Natural killer cell (primary cell): ENCODE measurements at regions not wholly inside any gene's neighbourhood (a gene's known extent, or its start where the extent isn't known, plus 50 kb on each side); places are given as distances from the start of the nearest gene placed in this dataset.

Source experiments
- ATAC-seq, 3 donors: fragments of 150-1000 bp in 2 of 3; fragments of 200-7000 bp in 1 of 3; cut with Tn5 transposase; 1 replicate in 1 of 3; 2 replicates in 2 of 3; pipeline ENCODE4 v1.10.0; 2021; ENCODE audit warnings: mild to moderate bottlenecking in 2 of 3, moderate library complexity in 2 of 3
- DNase-seq, 2 donors: peaks; one replicate each; pipeline versions ENCODE4 v3.0.0 to v3.0.0-alpha.2; 2013 to 2021; ENCODE audit warnings: mixed read lengths in 1 of 2
- H3K27ac ChIP-seq: one replicate; pipeline ENCODE4 v1.5.1; 2013; ENCODE audit warnings: mild to moderate bottlenecking, low read length
- H3K27me3 ChIP-seq: one replicate; pipeline ENCODE4 v1.6.1; 2013; ENCODE audit warnings: low read length; ENCODE audit not compliant: control insufficient read depth, insufficient read depth
- H3K36me3 ChIP-seq: one replicate; pipeline ENCODE4 v1.6.1; 2013; ENCODE audit warnings: low read length; ENCODE audit not compliant: control insufficient read depth, insufficient read depth
- H3K4me1 ChIP-seq: one replicate; pipeline ENCODE4 v1.6.1; 2013; ENCODE audit warnings: low read length; ENCODE audit not compliant: control insufficient read depth, insufficient read depth
- H3K4me3 ChIP-seq: one replicate; pipeline ENCODE4 v1.5.1; 2013; ENCODE audit warnings: low read length
- H3K9me3 ChIP-seq: one replicate; pipeline ENCODE4 v1.6.1; 2013; ENCODE audit warnings: low read length; ENCODE audit not compliant: control insufficient read depth, insufficient read depth
- H3K27ac Mint-ChIP-seq, 2 donors: one replicate each; pipeline ENCODE4 v1.8.0; 2022; ENCODE audit warnings: mild to moderate bottlenecking in 2 of 2, mixed read lengths in 2 of 2, moderate library complexity in 1 of 2
- H3K27me3 Mint-ChIP-seq, 2 donors: one replicate each; pipeline ENCODE4 v1.8.0; 2022; ENCODE audit warnings: low read depth in 2 of 2, mixed read lengths in 2 of 2
- H3K36me3 Mint-ChIP-seq: one replicate; pipeline ENCODE4 v1.8.0; 2022; ENCODE audit warnings: mixed read lengths
- H3K4me1 Mint-ChIP-seq, 2 donors: one replicate each; pipeline ENCODE4 v1.8.0; 2022; ENCODE audit warnings: mixed read lengths in 2 of 2
- H3K4me3 Mint-ChIP-seq: one replicate; pipeline ENCODE4 v1.8.0; 2022; ENCODE audit warnings: mild to moderate bottlenecking, moderate library complexity, mixed read lengths
- H3K9me3 Mint-ChIP-seq, 2 donors: one replicate each; pipeline ENCODE4 v1.8.0; 2022; ENCODE audit warnings: mixed read lengths in 2 of 2
- CTCF ChIP-seq: fragments of 200-600 bp; IDR thresholded peaks from one replicate; pipeline ENCODE4 v1.8.0; 2022; ENCODE audit warnings: antibody characterized with exemption
- WGBS: methylation state at CpG from one replicate; pipeline ENCODE4 v1.1.7; 2013; ENCODE audit warnings: missing lambda C conversion rate; ENCODE audit not compliant: insufficient coverage; 5-methylcytosine and 5-hydroxymethylcytosine counted together
- intact Hi-C: fragments of 100-400 bp; cut with micrococcal nuclease; formaldehyde crosslinking; loops from one replicate; pipeline ENCODE4 v1.14.2; 2022

DNA sequence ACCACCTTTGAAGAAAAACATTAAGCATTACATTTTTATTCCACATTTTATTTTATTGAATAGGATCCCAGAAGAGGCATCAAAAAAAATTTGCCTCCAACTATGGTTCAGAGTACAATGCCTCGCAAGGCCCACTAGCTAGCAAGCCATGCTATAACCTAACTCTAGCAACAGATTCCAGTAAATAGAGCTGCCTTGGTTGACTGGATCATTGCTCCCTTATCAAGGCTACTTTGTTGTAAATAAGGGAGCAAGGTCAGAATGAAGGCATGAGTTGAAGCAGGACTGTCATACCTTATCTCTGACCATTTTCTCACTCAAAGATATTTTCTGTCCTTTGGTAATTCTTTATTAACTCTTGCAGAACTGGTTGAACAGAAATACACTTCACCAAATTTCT is 672.6 kb downstream of the EPHA4 start:
- WGBS = 92% methylated on average over 1 of the region's 1 CpG
- ATAC-seq (no peak), DNase-seq (no peak)
- no peaks in the 10 kb centered on the region for H3K9me3 ChIP-seq
- Mint-ChIP-seq H3K4me1 (no peaks in the 10 kb centered on the region), H3K36me3 (no peaks in the 10 kb centered on the region), H3K27ac (no peak overlapping the region), H3K27me3 (peaks cover 0 to 2% of the 10 kb centered on the region in 2 donors), H3K9me3 (no peaks in the 10 kb centered on the region), H3K4me3 (no peak overlapping the region)
- H3K4me1 ChIP-seq = no peaks in the 10 kb centered on the region
- no peaks in the 10 kb centered on the region for H3K36me3 ChIP-seq
- H3K27me3 ChIP-seq = no peaks in the 10 kb centered on the region
- H3K4me3 ChIP-seq = no peak overlapping the region
- no peak overlapping the region for H3K27ac ChIP-seq
- intact Hi-C loops = no loop called here
- no peak for TF ChIP-seq CTCF

GRCh38 chr2:220904015-220904414 is 668.1 kb downstream of the EPHA4 start:
- no peak overlapping the region for H3K4me3 ChIP-seq
- no peaks in the 10 kb centered on the region for H3K27me3 ChIP-seq
- Mint-ChIP-seq H3K4me3 (no peak overlapping the region), H3K27ac (no peak overlapping the region), H3K27me3 (peaks cover 0 to 3% of the 10 kb centered on the region in 2 donors), H3K36me3 (no peaks in the 10 kb centered on the region), H3K4me1 (no peaks in the 10 kb centered on the region), H3K9me3 (no peaks in the 10 kb centered on the region)
- 97% methylated on average over 2 of the region's 2 CpGs for WGBS
- H3K36me3 ChIP-seq = no peaks in the 10 kb centered on the region
- TF ChIP-seq CTCF = no peak
- DNase-seq = no peak
- H3K27ac ChIP-seq = no peak overlapping the region
- ATAC-seq = no peak
- intact Hi-C loops = no loop called here
- H3K4me1 ChIP-seq = no peaks in the 10 kb centered on the region
- H3K9me3 ChIP-seq = no peaks in the 10 kb centered on the region

DNA sequence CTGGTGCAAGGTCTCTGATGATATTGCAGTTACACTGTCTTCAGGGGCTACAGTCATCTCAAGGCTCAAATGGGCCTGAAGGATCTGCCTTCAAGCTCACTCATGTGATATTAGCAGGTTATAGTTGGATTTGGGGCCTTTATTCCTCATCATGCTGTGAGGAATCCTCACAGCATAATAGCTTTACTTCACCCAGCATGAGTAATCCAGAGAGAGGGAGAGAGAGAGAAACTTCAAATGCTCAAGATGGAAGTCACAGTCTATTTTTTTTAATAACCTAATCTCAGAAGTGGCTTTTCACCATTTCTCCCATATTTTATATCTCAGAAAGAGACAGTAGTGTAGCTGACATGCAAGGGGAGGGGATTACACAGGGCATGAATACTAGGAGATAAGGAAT is 658.7 kb downstream of the EPHA4 start:
- DNase-seq (no peak), ATAC-seq (no peak)
- Histone ChIP-seq H3K9me3 (no peaks in the 10 kb centered on the region), H3K4me3 (no peak overlapping the region), H3K27ac (no peak overlapping the region), H3K4me1 (no peaks in the 10 kb centered on the region), H3K27me3 (peaks cover 2% of the 10 kb centered on the region), H3K36me3 (no peaks in the 10 kb centered on the region)
- TF ChIP-seq CTCF = no peak
- intact Hi-C loops = no loop called here
- Mint-ChIP-seq H3K4me1 (no peaks in the 10 kb centered on the region), H3K36me3 (no peaks in the 10 kb centered on the region), H3K4me3 (no peak overlapping the region), H3K27me3 (peaks cover 0 to 3% of the 10 kb centered on the region in 2 donors), H3K9me3 (no peaks in the 10 kb centered on the region), H3K27ac (no peak overlapping the region)

DNA sequence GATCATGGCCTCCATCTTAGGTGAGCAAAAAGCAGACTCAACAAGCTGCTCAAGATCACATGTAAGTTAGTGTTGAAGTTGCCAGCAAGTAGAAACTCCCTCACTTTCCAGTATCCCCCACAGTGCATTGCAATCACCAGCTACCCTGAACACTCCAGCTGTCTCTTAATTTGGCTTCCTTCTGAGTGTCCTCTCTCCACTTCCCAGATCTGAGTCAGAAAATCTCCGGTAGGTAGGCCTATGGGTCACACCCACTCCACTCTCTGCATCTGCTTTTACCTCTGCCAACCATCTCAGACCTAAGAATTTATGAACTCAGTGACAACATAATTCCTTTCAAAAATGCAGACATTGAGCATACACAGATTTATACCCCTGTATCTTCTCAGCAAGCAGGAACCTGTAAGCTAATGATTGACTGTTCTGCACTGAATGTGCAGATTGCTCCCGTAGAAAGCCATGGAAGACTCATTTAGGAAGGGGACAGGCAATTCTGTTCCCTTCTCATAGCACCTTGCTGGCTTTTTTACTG is 656.9 kb downstream of the EPHA4 start:
- intact Hi-C loops = no loop called here
- H3K27me3 Mint-ChIP-seq = no peaks in the 10 kb centered on the region
- H3K4me1 ChIP-seq = no peaks in the 10 kb centered on the region
- H3K27me3 ChIP-seq = no peaks in the 10 kb centered on the region
- H3K4me1 Mint-ChIP-seq = no peaks in the 10 kb centered on the region
- ATAC-seq = no peak
- no peaks in the 10 kb centered on the region for H3K9me3 ChIP-seq
- no peaks in the 10 kb centered on the region for H3K9me3 Mint-ChIP-seq
- no peak overlapping the region for H3K4me3 Mint-ChIP-seq
- no peaks in the 10 kb centered on the region for H3K36me3 Mint-ChIP-seq
- no peak for DNase-seq
- H3K27ac Mint-ChIP-seq = no peak overlapping the region
- H3K27ac ChIP-seq = no peak overlapping the region
- no peak for TF ChIP-seq CTCF
- 79% methylated on average over 2 of the region's 2 CpGs for WGBS
- no peaks in the 10 kb centered on the region for H3K36me3 ChIP-seq
- no peak overlapping the region for H3K4me3 ChIP-seq
